ENCODE measurements at regions not wholly inside any gene's neighbourhood (a gene's known extent, or its start where the extent isn't known, plus 50 kb on each side); places are given as distances from the start of the nearest gene placed in this dataset.
A peak's percentile ranks its signal among the peaks of the same experiment; 100 is the strongest.

DNA sequence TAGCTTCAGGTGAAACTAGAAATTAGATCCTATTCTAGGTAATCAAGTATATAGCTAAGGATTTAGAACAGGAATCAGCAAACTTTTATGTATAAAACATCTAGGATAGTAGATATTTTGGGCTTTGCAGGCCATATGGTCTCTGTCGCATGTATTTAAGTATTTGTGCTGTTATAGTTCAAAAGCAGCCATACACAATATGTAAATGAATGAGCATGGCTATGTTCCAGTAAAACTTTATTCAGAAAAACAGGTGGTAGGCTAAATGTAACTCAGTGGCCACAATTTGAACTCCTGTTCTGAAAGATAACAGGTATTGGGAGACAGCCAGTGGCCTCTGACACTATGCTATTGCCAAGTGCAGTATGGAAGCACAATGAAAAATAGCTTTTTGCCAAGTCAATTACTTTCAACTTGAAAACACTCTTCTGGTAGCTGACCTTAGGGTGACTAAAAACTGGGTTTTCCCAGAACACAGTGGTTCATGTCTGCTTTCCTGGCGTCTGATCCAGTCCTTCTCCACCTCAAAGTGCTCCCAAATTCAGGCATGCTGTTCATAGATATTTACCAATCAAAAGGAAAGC is 304.7 kb upstream of the SYT4 start:
- DNase-seq (ENCODE audit: low read depth): no peak
- no peak for TF ChIP-seq MAX (IDR thresholded peaks at IDR 0.05; ENCODE audit: low read depth, low read length)
- TF ChIP-seq MYC (IDR thresholded peaks at IDR 0.05; ENCODE audit: low read depth, low read length): no peak
- TF ChIP-seq CTCF (IDR thresholded peaks at IDR 0.05; ENCODE audit: low read depth, low read length): no peak
- no peak for TF ChIP-seq POLR2A (IDR thresholded peaks at IDR 0.05; ENCODE audit: extremely low read depth, insufficient read length)
- H3K4me3 ChIP-seq (ENCODE audit: low read depth, low read length): no peak overlapping the region

- DNase-seq (ENCODE audit: low read depth): peak; percentile 31
- TF ChIP-seq MAX (IDR thresholded peaks at IDR 0.05; ENCODE audit: low read depth, low read length): no peak
- no peak for TF ChIP-seq POLR2A (IDR thresholded peaks at IDR 0.05; ENCODE audit: extremely low read depth, insufficient read length)
- TF ChIP-seq MYC (IDR thresholded peaks at IDR 0.05; ENCODE audit: low read depth, low read length): no peak
- peak; percentile 69 for TF ChIP-seq CTCF (IDR thresholded peaks at IDR 0.05; ENCODE audit: low read depth, low read length)
- no peak overlapping the region for H3K4me3 ChIP-seq (ENCODE audit: low read depth, low read length)
Observed at GRCh38 chr18:43587538-43588153, 310.4 kb upstream of the SYT4 start.

DNA sequence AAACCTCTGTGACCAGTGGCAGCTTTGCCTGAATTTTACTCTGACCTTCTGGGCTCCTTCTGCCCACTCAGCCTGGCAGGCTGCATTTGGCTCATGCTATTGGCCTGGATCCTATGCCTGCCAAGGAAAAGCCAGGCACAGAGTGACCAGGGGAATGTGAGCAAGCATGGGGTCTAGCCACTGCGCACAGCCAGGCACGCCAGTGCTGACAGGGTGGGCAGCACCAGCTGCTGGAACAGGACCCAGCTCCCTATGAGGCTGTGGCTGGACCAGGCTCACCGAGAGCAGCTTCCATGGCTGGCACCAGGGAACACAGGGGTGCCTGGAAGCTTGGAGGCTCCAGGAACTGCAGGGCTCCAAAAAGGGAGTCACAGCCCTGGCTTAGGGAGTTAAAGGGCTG is 311.5 kb upstream of the SYT4 start:
- no peak overlapping the region for H3K4me3 ChIP-seq (ENCODE audit: low read depth, low read length)
- no peak for DNase-seq (ENCODE audit: low read depth)
- TF ChIP-seq MAX (IDR thresholded peaks at IDR 0.05; ENCODE audit: low read depth, low read length) (no peak), CTCF (IDR thresholded peaks at IDR 0.05; ENCODE audit: low read depth, low read length) (no peak), POLR2A (IDR thresholded peaks at IDR 0.05; ENCODE audit: extremely low read depth, insufficient read length) (no peak), MYC (IDR thresholded peaks at IDR 0.05; ENCODE audit: low read depth, low read length) (no peak)

DNA sequence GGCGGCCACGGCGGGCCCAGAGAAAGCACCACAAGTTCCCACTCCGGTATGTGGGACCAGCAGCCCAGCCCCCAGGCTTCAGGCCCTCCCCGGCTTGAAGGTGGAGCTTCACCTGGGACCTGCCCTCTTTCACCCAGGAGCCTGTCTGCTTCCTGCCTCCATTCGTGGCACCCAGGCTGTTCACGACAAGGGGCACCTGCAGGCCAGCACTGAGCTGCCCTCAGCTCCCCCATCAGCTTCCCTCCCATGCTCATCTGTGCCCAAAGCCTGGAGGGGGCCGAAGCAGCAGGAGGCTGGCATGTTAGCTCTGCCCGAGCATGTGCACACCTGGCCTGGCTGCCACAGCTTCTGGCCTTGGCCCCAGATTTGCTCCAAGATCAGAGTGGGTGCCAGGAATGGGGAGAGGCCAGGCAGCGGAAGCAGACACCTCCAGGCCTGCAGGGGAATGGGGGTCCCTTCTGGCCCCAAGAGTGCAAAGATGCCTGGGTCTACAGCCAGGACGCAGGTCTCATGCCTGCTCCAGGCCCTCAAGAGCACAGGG is 312.4 kb upstream of the SYT4 start:
- no peak for DNase-seq (ENCODE audit: low read depth)
- no peak overlapping the region for H3K4me3 ChIP-seq (ENCODE audit: low read depth, low read length)

More for the DNA sequence above, 312.4 kb upstream of the SYT4 start:
- TF ChIP-seq MYC (IDR thresholded peaks at IDR 0.05; ENCODE audit: low read depth, low read length) (no peak), MAX (IDR thresholded peaks at IDR 0.05; ENCODE audit: low read depth, low read length) (no peak), CTCF (IDR thresholded peaks at IDR 0.05; ENCODE audit: low read depth, low read length) (no peak), POLR2A (IDR thresholded peaks at IDR 0.05; ENCODE audit: extremely low read depth, insufficient read length) (no peak)
